ENCODE measurements at regions not wholly inside any gene's neighbourhood (a gene's known extent, or its start where the extent isn't known, plus 50 kb on each side); places are given as distances from the start of the nearest gene placed in this dataset.

DNA sequence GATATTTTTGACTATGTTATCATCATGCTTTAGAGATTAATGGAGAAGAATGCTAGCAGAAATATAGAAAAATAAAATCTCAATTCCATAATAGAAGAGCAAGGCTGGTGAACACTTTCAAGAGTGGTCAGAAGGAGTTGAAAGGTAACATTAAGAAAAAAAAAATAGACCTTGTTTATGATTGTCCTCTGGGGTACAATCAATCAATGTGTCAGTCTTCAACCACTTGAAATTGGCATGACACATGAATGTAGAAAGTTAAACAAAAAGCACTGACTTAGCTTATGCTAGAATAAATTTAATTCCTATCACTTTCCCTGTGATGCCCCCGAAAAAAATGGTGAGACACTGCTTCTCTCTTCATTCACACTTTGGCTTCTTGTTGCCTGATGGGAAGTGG, 750.3 kb upstream of the ADGRL2 start:
- TF ChIP-seq, protein P1, sequence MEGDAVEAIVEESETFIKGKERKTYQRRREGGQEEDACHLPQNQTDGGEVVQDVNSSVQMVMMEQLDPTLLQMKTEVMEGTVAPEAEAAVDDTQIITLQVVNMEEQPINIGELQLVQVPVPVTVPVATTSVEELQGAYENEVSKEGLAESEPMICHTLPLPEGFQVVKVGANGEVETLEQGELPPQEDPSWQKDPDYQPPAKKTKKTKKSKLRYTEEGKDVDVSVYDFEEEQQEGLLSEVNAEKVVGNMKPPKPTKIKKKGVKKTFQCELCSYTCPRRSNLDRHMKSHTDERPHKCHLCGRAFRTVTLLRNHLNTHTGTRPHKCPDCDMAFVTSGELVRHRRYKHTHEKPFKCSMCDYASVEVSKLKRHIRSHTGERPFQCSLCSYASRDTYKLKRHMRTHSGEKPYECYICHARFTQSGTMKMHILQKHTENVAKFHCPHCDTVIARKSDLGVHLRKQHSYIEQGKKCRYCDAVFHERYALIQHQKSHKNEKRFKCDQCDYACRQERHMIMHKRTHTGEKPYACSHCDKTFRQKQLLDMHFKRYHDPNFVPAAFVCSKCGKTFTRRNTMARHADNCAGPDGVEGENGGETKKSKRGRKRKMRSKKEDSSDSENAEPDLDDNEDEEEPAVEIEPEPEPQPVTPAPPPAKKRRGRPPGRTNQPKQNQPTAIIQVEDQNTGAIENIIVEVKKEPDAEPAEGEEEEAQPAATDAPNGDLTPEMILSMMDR (IDR thresholded peaks at IDR 0.05), result no peak
- no peak for TF ChIP-seq ZFX (IDR thresholded peaks at IDR 0.05; ENCODE audit: borderline replicate concordance)
